Adrenal gland (tissue), 9 donors: ENCODE measurements at regions not wholly inside any gene's neighbourhood (a gene's known extent, or its start where the extent isn't known, plus 50 kb on each side); places are given as distances from the start of the nearest gene placed in this dataset.

Experiments used
- DNase-seq, 7 donors: peaks; one replicate each; pipeline ENCODE4 v3.0.0-alpha.2; 2019 to 2020
- H3K27ac ChIP-seq, 5 donors: fragments of 200-600 bp; sonication (generic) in 4 of 5; 1 replicate in 3 of 5; 2 replicates in 2 of 5; pipeline versions ENCODE4 v1.5.1 to v1.8.0; 2016 to 2020; ENCODE audit warnings: mild to moderate bottlenecking in 1 of 5
- H3K27me3 ChIP-seq: fragments of 200-600 bp; 2 replicates; pipeline ENCODE4 v1.8.0; 2021
- H3K36me3 ChIP-seq, 2 donors: fragments of 200-600 bp; replicated peaks in 1 of 2; 1 replicate in 1 of 2; 2 replicates in 1 of 2; pipeline versions ENCODE4 v1.5.1 to v1.8.0; 2018 to 2022
- H3K4me1 ChIP-seq, 2 donors: fragments of 200-600 bp; replicated peaks in 1 of 2; 1 replicate in 1 of 2; 2 replicates in 1 of 2; pipeline versions ENCODE4 v1.5.1 to v1.8.0; 2018 to 2021
- H3K4me3 ChIP-seq, 4 donors: fragments of 200-600 bp; sonication (generic) in 3 of 4; one replicate each; pipeline ENCODE4 v1.5.1; 2016 to 2018
- H3K9me3 ChIP-seq, 3 donors: fragments of 200-600 bp; sonication (generic) in 1 of 3; replicated peaks in 1 of 3; 1 replicate in 2 of 3; 2 replicates in 1 of 3; pipeline versions ENCODE4 v1.5.1 to v1.8.0; 2016 to 2021
- CTCF ChIP-seq, 6 experiments: fragments of 450-650 bp in 4 of 6; fragments of 200-600 bp in 2 of 6; sonication (generic) in 1 of 6; IDR thresholded peaks; 1 replicate in 5 of 6; 2 replicates in 1 of 6; pipeline versions ENCODE4 v1.5.1 to v1.8.0; 2016 to 2021; ENCODE audit warnings: antibody characterized with exemption in 6 of 6, mild to moderate bottlenecking in 2 of 6, moderate library complexity in 1 of 6
- POLR2A ChIP-seq, 2 donors: fragments of 450-650 bp; IDR thresholded peaks; one replicate each; pipeline ENCODE4 v1.6.1; 2017; ENCODE audit warnings: antibody characterized with exemption in 2 of 2, mild to moderate bottlenecking in 2 of 2, moderate library complexity in 1 of 2
- WGBS, 4 donors: extraction: QIAGEN DNeasy Blood & Tissue Kit in 2 of 4; methylation state at CpG; one replicate each; pipeline versions ENCODE4 v1.1.5 to v1.1.7; 2013 to 2017; 5-methylcytosine and 5-hydroxymethylcytosine counted together
- intact Hi-C, 2 donors: fragments of 100-400 bp; cut with DNase I; formaldehyde crosslinking; loops; one replicate each; pipeline versions ENCODE4 v1.14.1 to v1.15.0; 2022 to 2023
- donor health status: healthy with polysubstance abuse.
- donor health status: Bipolar disorder and iron deficiency.
- donor health status: DM: yes; HTN: yes; CAD: no.
- donor health status: DM: no; HTN: no; CAD: no.
- donor health status: DM: no; HTN: no; CAD: no.

- H3K27ac ChIP-seq, result no peak overlapping the region
- H3K36me3 ChIP-seq, result no peaks in the 10 kb centered on the region
- no peak for DNase-seq
- H3K4me3 ChIP-seq, result no peak overlapping the region
- intact Hi-C loops, result no loop called here
- no peaks in the 10 kb centered on the region for H3K27me3 ChIP-seq
- no peaks in the 10 kb centered on the region for H3K4me1 ChIP-seq
- TF ChIP-seq POLR2A (IDR thresholded peaks at IDR 0.05) (no peak), CTCF (IDR thresholded peaks at IDR 0.05) (no peak)
- no peaks in the 10 kb centered on the region for H3K9me3 ChIP-seq
Measured at GRCh38 chr18:38318416-38318815, 752.8 kb upstream of the CELF4 start.

- intact Hi-C loops, result no loop called here
- Histone ChIP-seq H3K9me3 (no peaks in the 10 kb centered on the region), H3K36me3 (no peaks in the 10 kb centered on the region), H3K4me1 (no peaks in the 10 kb centered on the region), H3K4me3 (no peak overlapping the region), H3K27ac (no peak overlapping the region), H3K27me3 (no peaks in the 10 kb centered on the region)
- no peak for DNase-seq
- no peak for TF ChIP-seq CTCF (IDR thresholded peaks at IDR 0.05)
- TF ChIP-seq POLR2A (IDR thresholded peaks at IDR 0.05), result no peak
Measured at GRCh38 chr18:38313831-38314230, 748.2 kb upstream of the CELF4 start.

- DNase-seq, result no peak
- Histone ChIP-seq H3K27me3 (no peaks in the 10 kb centered on the region), H3K9me3 (no peaks in the 10 kb centered on the region), H3K4me3 (no peak overlapping the region), H3K27ac (no peak overlapping the region), H3K36me3 (no peaks in the 10 kb centered on the region), H3K4me1 (no peaks in the 10 kb centered on the region)
- TF ChIP-seq POLR2A (IDR thresholded peaks at IDR 0.05) (no peak), CTCF (IDR thresholded peaks at IDR 0.05) (no peak)
- 65 to 72% (median 65%) methylated on average over 3 of the region's 3 CpGs for WGBS, 4 donors
- intact Hi-C loops, result no loop called here
Measured at GRCh38 chr18:38312532-38312931, 746.9 kb upstream of the CELF4 start.

GRCh38 chr18:38310936-38311335 is 745.3 kb upstream of the CELF4 start:
- WGBS, 4 donors, result 56 to 72% (median 63%) methylated on average over 2 of the region's 2 CpGs
- H3K9me3 ChIP-seq, result no peaks in the 10 kb centered on the region
- intact Hi-C loops, result no loop called here
- H3K36me3 ChIP-seq, result no peaks in the 10 kb centered on the region
- TF ChIP-seq CTCF (IDR thresholded peaks at IDR 0.05) (no peak), POLR2A (IDR thresholded peaks at IDR 0.05) (no peak)
- no peak overlapping the region for H3K4me3 ChIP-seq
- DNase-seq, result no peak
- no peaks in the 10 kb centered on the region for H3K4me1 ChIP-seq
- no peaks in the 10 kb centered on the region for H3K27me3 ChIP-seq
- no peak overlapping the region for H3K27ac ChIP-seq
